ENCODE measurements at regions not wholly inside any gene's neighbourhood (a gene's known extent, or its start where the extent isn't known, plus 50 kb on each side); places are given as distances from the start of the nearest gene placed in this dataset.
"Not testable (repeated sequence)": the region's sequence is repeated elsewhere in the genome, so short reads cannot be mapped to it uniquely, and the experiment has no call there.

- Histone ChIP-seq H3K36me3 (ENCODE audit: control insufficient read depth, insufficient read depth, low read length, severe bottlenecking) (no peaks in the 10 kb centered on the region), H3K4me1 (ENCODE audit: control insufficient read depth, insufficient read depth, low read length) (no peaks in the 10 kb centered on the region), H3K27me3 (replicated peaks; ENCODE audit: control insufficient read depth, insufficient read depth, low read length) (no peaks in the 10 kb centered on the region), H3K9ac (ENCODE audit: low read length) (no peak overlapping the region), H3K4me3 (ENCODE audit: low read length) (no peak overlapping the region), H3K9me3 (ENCODE audit: control insufficient read depth, low read length) (no peaks in the 10 kb centered on the region)
- DNase-seq (ENCODE audit: low read depth): no peak
These were observed 361.1 kb upstream of the IGFBP3 start for GRCh38 chr7:46282155-46282554.

GRCh38 chr7:46281071-46281470 lies 360.0 kb upstream of the IGFBP3 start:
- H3K4me1 ChIP-seq (ENCODE audit: control insufficient read depth, insufficient read depth, low read length): no peaks in the 10 kb centered on the region
- no peaks in the 10 kb centered on the region for H3K27me3 ChIP-seq (replicated peaks; ENCODE audit: control insufficient read depth, insufficient read depth, low read length)
- H3K36me3 ChIP-seq (ENCODE audit: control insufficient read depth, insufficient read depth, low read length, severe bottlenecking): no peaks in the 10 kb centered on the region
- no peaks in the 10 kb centered on the region for H3K9me3 ChIP-seq (ENCODE audit: control insufficient read depth, low read length)
- no peak overlapping the region for H3K9ac ChIP-seq (ENCODE audit: low read length)
- no peak overlapping the region for H3K4me3 ChIP-seq (ENCODE audit: low read length)
- peak; percentile 22 for DNase-seq (ENCODE audit: low read depth)

- Histone ChIP-seq H3K4me3 (ENCODE audit: low read length) (no peak overlapping the region), H3K4me1 (ENCODE audit: control insufficient read depth, insufficient read depth, low read length) (no peaks in the 10 kb centered on the region), H3K36me3 (ENCODE audit: control insufficient read depth, insufficient read depth, low read length, severe bottlenecking) (no peaks in the 10 kb centered on the region), H3K27me3 (replicated peaks; ENCODE audit: control insufficient read depth, insufficient read depth, low read length) (no peaks in the 10 kb centered on the region), H3K9ac (ENCODE audit: low read length) (no peak overlapping the region), H3K9me3 (ENCODE audit: control insufficient read depth, low read length) (no peaks in the 10 kb centered on the region)
- no peak for DNase-seq (ENCODE audit: low read depth)
These were observed 358.2 kb upstream of the IGFBP3 start for GRCh38 chr7:46279290-46279689.

GRCh38 chr7:46264646-46265045 lies 343.6 kb upstream of the IGFBP3 start:
- H3K9ac ChIP-seq (ENCODE audit: low read length): no peak overlapping the region
- H3K27me3 ChIP-seq (replicated peaks; ENCODE audit: control insufficient read depth, insufficient read depth, low read length): no peaks in the 10 kb centered on the region
- H3K4me1 ChIP-seq (ENCODE audit: control insufficient read depth, insufficient read depth, low read length): no peaks in the 10 kb centered on the region
- H3K36me3 ChIP-seq (ENCODE audit: control insufficient read depth, insufficient read depth, low read length, severe bottlenecking): no peaks in the 10 kb centered on the region
- no peak overlapping the region for H3K4me3 ChIP-seq (ENCODE audit: low read length)
- DNase-seq (ENCODE audit: low read depth): no peak
- H3K9me3 ChIP-seq (ENCODE audit: control insufficient read depth, low read length): peaks cover 20% of the 10 kb centered on the region

GRCh38 chr7:46261638-46262037 lies 340.6 kb upstream of the IGFBP3 start:
- H3K9me3 ChIP-seq (ENCODE audit: control insufficient read depth, low read length): peaks cover 20% of the 10 kb centered on the region
- peaks cover 13% of the 10 kb centered on the region for H3K4me1 ChIP-seq (ENCODE audit: control insufficient read depth, insufficient read depth, low read length)
- not testable (repeated sequence) for H3K27me3 ChIP-seq (replicated peaks; ENCODE audit: control insufficient read depth, insufficient read depth, low read length); H3K36me3 ChIP-seq (ENCODE audit: control insufficient read depth, insufficient read depth, low read length, severe bottlenecking); DNase-seq (ENCODE audit: low read depth); H3K4me3 ChIP-seq (ENCODE audit: low read length); H3K9ac ChIP-seq (ENCODE audit: low read length)

GRCh38 chr7:46259947-46260346 lies 338.9 kb upstream of the IGFBP3 start:
- no peak overlapping the region for H3K9ac ChIP-seq (ENCODE audit: low read length)
- no peaks in the 10 kb centered on the region for H3K27me3 ChIP-seq (replicated peaks; ENCODE audit: control insufficient read depth, insufficient read depth, low read length)
- peaks cover 13% of the 10 kb centered on the region for H3K4me1 ChIP-seq (ENCODE audit: control insufficient read depth, insufficient read depth, low read length)
- H3K36me3 ChIP-seq (ENCODE audit: control insufficient read depth, insufficient read depth, low read length, severe bottlenecking): no peaks in the 10 kb centered on the region
- H3K4me3 ChIP-seq (ENCODE audit: low read length): no peak overlapping the region
- DNase-seq (ENCODE audit: low read depth): no peak
- peaks cover 20% of the 10 kb centered on the region for H3K9me3 ChIP-seq (ENCODE audit: control insufficient read depth, low read length)

GRCh38 chr7:46257761-46258448 lies 336.8 kb upstream of the IGFBP3 start:
- Histone ChIP-seq H3K27me3 (replicated peaks; ENCODE audit: control insufficient read depth, insufficient read depth, low read length) (no peaks in the 10 kb centered on the region), H3K4me3 (ENCODE audit: low read length) (no peak overlapping the region), H3K4me1 (ENCODE audit: control insufficient read depth, insufficient read depth, low read length) (peaks cover 13% of the 10 kb centered on the region), H3K9ac (ENCODE audit: low read length) (no peak overlapping the region), H3K9me3 (ENCODE audit: control insufficient read depth, low read length) (peaks cover 17% of the 10 kb centered on the region), H3K36me3 (ENCODE audit: control insufficient read depth, insufficient read depth, low read length, severe bottlenecking) (no peaks in the 10 kb centered on the region)
- peak; percentile 89 for DNase-seq (ENCODE audit: low read depth)

- peaks cover 12% of the 10 kb centered on the region for H3K9me3 ChIP-seq (ENCODE audit: control insufficient read depth, low read length)
These were observed 336.0 kb upstream of the IGFBP3 start for GRCh38 chr7:46256870-46257661.

GRCh38 chr7:46253520-46253919 lies 332.4 kb upstream of the IGFBP3 start:
- H3K9me3 ChIP-seq (ENCODE audit: control insufficient read depth, low read length): no peaks in the 10 kb centered on the region
- H3K9ac ChIP-seq (ENCODE audit: low read length): no peak overlapping the region
- no peak for DNase-seq (ENCODE audit: low read depth)
- H3K27me3 ChIP-seq (replicated peaks; ENCODE audit: control insufficient read depth, insufficient read depth, low read length): no peaks in the 10 kb centered on the region
- H3K4me3 ChIP-seq (ENCODE audit: low read length): no peak overlapping the region
- H3K4me1 ChIP-seq (ENCODE audit: control insufficient read depth, insufficient read depth, low read length): peaks cover 13% of the 10 kb centered on the region
- H3K36me3 ChIP-seq (ENCODE audit: control insufficient read depth, insufficient read depth, low read length, severe bottlenecking): no peaks in the 10 kb centered on the region

More at GRCh38 chr7:46256870-46257661, 336.0 kb upstream of the IGFBP3 start:
- no peaks in the 10 kb centered on the region for H3K36me3 ChIP-seq (ENCODE audit: control insufficient read depth, insufficient read depth, low read length, severe bottlenecking)
- H3K9ac ChIP-seq (ENCODE audit: low read length): no peak overlapping the region
- no peak overlapping the region for H3K4me3 ChIP-seq (ENCODE audit: low read length)
- H3K27me3 ChIP-seq (replicated peaks; ENCODE audit: control insufficient read depth, insufficient read depth, low read length): no peaks in the 10 kb centered on the region
- H3K4me1 ChIP-seq (ENCODE audit: control insufficient read depth, insufficient read depth, low read length): peaks cover 13% of the 10 kb centered on the region
- DNase-seq (ENCODE audit: low read depth): no peak

GRCh38 chr7:46247664-46248063 lies 326.6 kb upstream of the IGFBP3 start:
- Histone ChIP-seq H3K9me3 (ENCODE audit: control insufficient read depth, low read length) (no peaks in the 10 kb centered on the region), H3K9ac (ENCODE audit: low read length) (no peak overlapping the region)

GRCh38 chr7:46245586-46246111 lies 324.6 kb upstream of the IGFBP3 start:
- Histone ChIP-seq H3K27me3 (replicated peaks; ENCODE audit: control insufficient read depth, insufficient read depth, low read length) (no peaks in the 10 kb centered on the region), H3K9ac (ENCODE audit: low read length) (no peak overlapping the region), H3K4me3 (ENCODE audit: low read length) (no peak overlapping the region), H3K9me3 (ENCODE audit: control insufficient read depth, low read length) (no peaks in the 10 kb centered on the region), H3K4me1 (ENCODE audit: control insufficient read depth, insufficient read depth, low read length) (peaks cover 7% of the 10 kb centered on the region), H3K36me3 (ENCODE audit: control insufficient read depth, insufficient read depth, low read length, severe bottlenecking) (no peaks in the 10 kb centered on the region)
- no peak for DNase-seq (ENCODE audit: low read depth)

More at GRCh38 chr7:46247664-46248063, 326.6 kb upstream of the IGFBP3 start:
- Histone ChIP-seq H3K4me3 (ENCODE audit: low read length) (no peak overlapping the region), H3K4me1 (ENCODE audit: control insufficient read depth, insufficient read depth, low read length) (peaks cover 7% of the 10 kb centered on the region), H3K27me3 (replicated peaks; ENCODE audit: control insufficient read depth, insufficient read depth, low read length) (no peaks in the 10 kb centered on the region), H3K36me3 (ENCODE audit: control insufficient read depth, insufficient read depth, low read length, severe bottlenecking) (no peaks in the 10 kb centered on the region)
- peak; percentile 25 for DNase-seq (ENCODE audit: low read depth)
